ENCODE measurements at regions not wholly inside any gene's neighbourhood (a gene's known extent, or its start where the extent isn't known, plus 50 kb on each side); places are given as distances from the start of the nearest gene placed in this dataset.

DNA sequence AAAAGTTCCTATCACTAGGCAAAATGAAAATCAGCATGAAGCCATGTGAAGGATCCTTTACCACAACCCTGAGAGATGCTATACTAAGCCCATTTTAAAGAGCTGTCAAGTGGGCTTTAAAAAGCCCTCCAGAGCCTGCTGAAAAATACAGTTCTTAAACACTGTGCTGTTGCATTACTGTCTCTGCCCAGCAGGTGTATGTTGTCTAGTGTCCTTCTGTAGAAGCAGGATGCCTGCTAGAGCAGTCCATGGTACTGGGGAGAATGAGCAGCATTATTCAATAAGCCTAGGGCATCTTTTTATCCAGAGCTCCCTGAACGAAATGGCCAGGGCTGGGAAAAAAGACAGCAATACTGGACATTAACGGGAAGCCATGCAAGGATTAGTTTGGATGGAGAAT, 126.2 kb upstream of the PLCXD3 start:
- ChIA-PET CTCF (interaction anchor here (1.0 kb wide), 1 partner anchor 24 kb away, joined by 4 read pairs; no protein-coding TSS in a partner anchor), POLR2A (ENCODE audit: unreplicated experiment) (no interaction called here)
- Histone ChIP-seq H2AK9ac (replicated peaks; ENCODE audit: low read depth, low read length, poor library complexity) (no peak overlapping the region), H2BK20ac (ENCODE audit: low read depth, low read length) (no peak overlapping the region), H2BK15ac (ENCODE audit: low read depth, low read length) (no peak overlapping the region), H3K9ac (ENCODE audit: low read depth, low read length) (no peak overlapping the region), H3K9me3 (ENCODE audit: control insufficient read depth, insufficient read depth, low read length) (no peaks in the 10 kb centered on the region), H4K8ac (ENCODE audit: low read depth in 2 of 2, low read length in 2 of 2) (no peak overlapping the region), H3K14ac (replicated peaks; ENCODE audit: low read depth, low read length) (no peak overlapping the region), H2BK120ac (ENCODE audit: low read depth, low read length) (no peak overlapping the region), H4K91ac (ENCODE audit: insufficient read depth, low read depth, low read length) (no peak overlapping the region), H3K4ac (ENCODE audit: low read depth, low read length) (no peak overlapping the region), H3K27me3 (ENCODE audit: control insufficient read depth, insufficient read depth, low read length) (no peaks in the 10 kb centered on the region), H4K5ac (ENCODE audit: low read depth, low read length) (no peak overlapping the region), H2BK5ac (ENCODE audit: low read depth, low read length, poor library complexity, severe bottlenecking) (no peak overlapping the region), H3K18ac (ENCODE audit: low read depth, low read length) (no peak overlapping the region), H3K79me1 (ENCODE audit: low read depth in 1 of 2, low read length in 2 of 2) (no peaks in the 10 kb centered on the region), H3K4me1 (ENCODE audit: control insufficient read depth, insufficient read depth, low read length) (no peaks in the 10 kb centered on the region), H3K56ac (ENCODE audit: extremely low read depth, insufficient read depth, low read length) (no peak overlapping the region), H2AK5ac (ENCODE audit: low read depth, low read length) (no peak overlapping the region), H4K20me1 (ENCODE audit: insufficient read depth, low read length) (no peaks in the 10 kb centered on the region), H3K27ac (ENCODE audit: insufficient read depth, low read length) (no peak overlapping the region), H2AFZ (replicated peaks; ENCODE audit: low read length, poor library complexity) (no peak overlapping the region), H3K4me3 (ENCODE audit: insufficient read depth, low read depth, low read length) (no peak overlapping the region), H3K36me3 (ENCODE audit: control insufficient read depth, insufficient read depth, low read length) (no peaks in the 10 kb centered on the region), H3K9me1 (ENCODE audit: insufficient read depth, low read length) (no peaks in the 10 kb centered on the region), H3K4me2 (ENCODE audit: low read depth, low read length) (no peak overlapping the region), H3K23ac (ENCODE audit: low read depth, low read length) (no peak overlapping the region)
- no peak for TF ChIP-seq RAD21 (IDR thresholded peaks at IDR 0.05; ENCODE audit: low read length)
- no peak for TF ChIP-seq MAZ (IDR thresholded peaks at IDR 0.05; ENCODE audit: borderline replicate concordance, low read depth, low read length)
- TF ChIP-seq RFX5 (IDR thresholded peaks at IDR 0.05; ENCODE audit: low read depth, low read length), result no peak
- no peak for TF ChIP-seq MXI1 (IDR thresholded peaks at IDR 0.05; ENCODE audit: borderline replicate concordance, low read depth, low read length)
- TF ChIP-seq, protein P1, sequence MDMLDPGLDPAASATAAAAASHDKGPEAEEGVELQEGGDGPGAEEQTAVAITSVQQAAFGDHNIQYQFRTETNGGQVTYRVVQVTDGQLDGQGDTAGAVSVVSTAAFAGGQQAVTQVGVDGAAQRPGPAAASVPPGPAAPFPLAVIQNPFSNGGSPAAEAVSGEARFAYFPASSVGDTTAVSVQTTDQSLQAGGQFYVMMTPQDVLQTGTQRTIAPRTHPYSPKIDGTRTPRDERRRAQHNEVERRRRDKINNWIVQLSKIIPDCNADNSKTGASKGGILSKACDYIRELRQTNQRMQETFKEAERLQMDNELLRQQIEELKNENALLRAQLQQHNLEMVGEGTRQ (IDR thresholded peaks at IDR 0.05; ENCODE audit: low read depth, low read length), result no peak
- TF ChIP-seq, protein P2, sequence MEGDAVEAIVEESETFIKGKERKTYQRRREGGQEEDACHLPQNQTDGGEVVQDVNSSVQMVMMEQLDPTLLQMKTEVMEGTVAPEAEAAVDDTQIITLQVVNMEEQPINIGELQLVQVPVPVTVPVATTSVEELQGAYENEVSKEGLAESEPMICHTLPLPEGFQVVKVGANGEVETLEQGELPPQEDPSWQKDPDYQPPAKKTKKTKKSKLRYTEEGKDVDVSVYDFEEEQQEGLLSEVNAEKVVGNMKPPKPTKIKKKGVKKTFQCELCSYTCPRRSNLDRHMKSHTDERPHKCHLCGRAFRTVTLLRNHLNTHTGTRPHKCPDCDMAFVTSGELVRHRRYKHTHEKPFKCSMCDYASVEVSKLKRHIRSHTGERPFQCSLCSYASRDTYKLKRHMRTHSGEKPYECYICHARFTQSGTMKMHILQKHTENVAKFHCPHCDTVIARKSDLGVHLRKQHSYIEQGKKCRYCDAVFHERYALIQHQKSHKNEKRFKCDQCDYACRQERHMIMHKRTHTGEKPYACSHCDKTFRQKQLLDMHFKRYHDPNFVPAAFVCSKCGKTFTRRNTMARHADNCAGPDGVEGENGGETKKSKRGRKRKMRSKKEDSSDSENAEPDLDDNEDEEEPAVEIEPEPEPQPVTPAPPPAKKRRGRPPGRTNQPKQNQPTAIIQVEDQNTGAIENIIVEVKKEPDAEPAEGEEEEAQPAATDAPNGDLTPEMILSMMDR (conservative IDR thresholded peaks at IDR 0.05; ENCODE audit: low read depth, low read length), result peak; percentile 28
- TF ChIP-seq NFE2L2 (IDR thresholded peaks at IDR 0.05; ENCODE audit: low read depth, low read length), result no peak
- TF ChIP-seq, protein P3, sequence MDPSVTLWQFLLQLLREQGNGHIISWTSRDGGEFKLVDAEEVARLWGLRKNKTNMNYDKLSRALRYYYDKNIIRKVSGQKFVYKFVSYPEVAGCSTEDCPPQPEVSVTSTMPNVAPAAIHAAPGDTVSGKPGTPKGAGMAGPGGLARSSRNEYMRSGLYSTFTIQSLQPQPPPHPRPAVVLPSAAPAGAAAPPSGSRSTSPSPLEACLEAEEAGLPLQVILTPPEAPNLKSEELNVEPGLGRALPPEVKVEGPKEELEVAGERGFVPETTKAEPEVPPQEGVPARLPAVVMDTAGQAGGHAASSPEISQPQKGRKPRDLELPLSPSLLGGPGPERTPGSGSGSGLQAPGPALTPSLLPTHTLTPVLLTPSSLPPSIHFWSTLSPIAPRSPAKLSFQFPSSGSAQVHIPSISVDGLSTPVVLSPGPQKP (IDR thresholded peaks at IDR 0.05; ENCODE audit: borderline replicate concordance, low read depth, low read length), result no peak
- TF ChIP-seq RCOR1 (IDR thresholded peaks at IDR 0.05; ENCODE audit: insufficient replicate concordance, low read length), result no peak
- WGBS, 2 experiments (ENCODE audit: extremely low coverage in 2 of 2, insufficient read length in 1 of 2), result no CpG with 5 or more reads among the region's 2 CpGs
- DNase-seq (peak; percentile 28), ATAC-seq (ENCODE audit: low read depth) (peak; percentile 66; the same call in 1 of the 2 replicates)
- in situ Hi-C loops (cut with MboI; ENCODE audit: low sequenced_read_pairs), result loop anchor here (25.0 kb wide), 1 partner anchor 724 kb away; the partner anchor contains the start of gene C7
- BruUV-seq (replicated peaks), result no TSS peak
- dilution Hi-C loops (cut with HindIII; ENCODE audit: low sequenced_read_pairs, unreplicated experiment), result no loop called here
- intact Hi-C loops (cut with micrococcal nuclease), result loop anchor here (5.0 kb wide), 1 partner anchor 364 kb away; no protein-coding TSS in a partner anchor
